ENCODE measurements at regions not wholly inside any gene's neighbourhood (a gene's known extent, or its start where the extent isn't known, plus 50 kb on each side); places are given as distances from the start of the nearest gene placed in this dataset.
A peak's percentile ranks its signal among the peaks of the same experiment; 100 is the strongest.

GRCh38 chr11:134655189-134655989, 243.3 kb upstream of the B3GAT1 start:
- Histone ChIP-seq H3K36me3 (no peaks in the 10 kb centered on the region), H3K4me3 (no peak overlapping the region), H3K27me3 (no peaks in the 10 kb centered on the region), H3K4me2 (0 out of 2 replicates have a peak overlapping the region, but pooled peaks have one; percentile 2), H3K9me3 (no peaks in the 10 kb centered on the region; the same call in none of the 2 replicates), H3K4me1 (peaks cover 6% of the 10 kb centered on the region; the same call in 1 of the 2 replicates), H3K27ac (no peak overlapping the region), H3K9ac (no peak overlapping the region), H4K20me1 (no peaks in the 10 kb centered on the region)
- TF ChIP-seq Cebpa-rat (IDR thresholded peaks at IDR 0.05) = no peak

GRCh38 chr11:134654161-134654915, 242.3 kb upstream of the B3GAT1 start:
- no peaks in the 10 kb centered on the region; the same call in 1 of the 2 replicates for H3K9me3 ChIP-seq
- no peaks in the 10 kb centered on the region for H3K27me3 ChIP-seq
- H3K4me3 ChIP-seq = no peak overlapping the region
- no peak for TF ChIP-seq Cebpa-rat (IDR thresholded peaks at IDR 0.05)
- H3K36me3 ChIP-seq = no peaks in the 10 kb centered on the region
- peaks cover 6% of the 10 kb centered on the region; the same call in 1 of the 2 replicates for H3K4me1 ChIP-seq
- H3K27ac ChIP-seq = no peak overlapping the region
- H3K9ac ChIP-seq = no peak overlapping the region
- H3K4me2 ChIP-seq = no peak overlapping the region
- no peaks in the 10 kb centered on the region for H4K20me1 ChIP-seq

GRCh38 chr11:134652586-134653255, 240.7 kb upstream of the B3GAT1 start:
- Histone ChIP-seq H3K4me3 (no peak overlapping the region), H3K9ac (no peak overlapping the region), H4K20me1 (no peaks in the 10 kb centered on the region), H3K27ac (no peak overlapping the region), H3K4me2 (no peak overlapping the region), H3K27me3 (no peaks in the 10 kb centered on the region), H3K4me1 (peaks cover 6% of the 10 kb centered on the region; the same call in 1 of the 2 replicates), H3K9me3 (no peaks in the 10 kb centered on the region), H3K36me3 (no peaks in the 10 kb centered on the region)
- no peak for TF ChIP-seq Cebpa-rat (IDR thresholded peaks at IDR 0.05)

GRCh38 chr11:134647066-134647743, 235.2 kb upstream of the B3GAT1 start:
- H4K20me1 ChIP-seq = no peaks in the 10 kb centered on the region
- H3K27ac ChIP-seq = no peak overlapping the region
- no peaks in the 10 kb centered on the region for H3K9me3 ChIP-seq
- no peak overlapping the region for H3K9ac ChIP-seq
- H3K36me3 ChIP-seq = no peaks in the 10 kb centered on the region
- no peaks in the 10 kb centered on the region for H3K4me1 ChIP-seq
- peaks cover 6% of the 10 kb centered on the region; the same call in 1 of the 2 replicates for H3K27me3 ChIP-seq
- no peak overlapping the region for H3K4me2 ChIP-seq
- no peak for TF ChIP-seq Cebpa-rat (IDR thresholded peaks at IDR 0.05)
- no peak overlapping the region for H3K4me3 ChIP-seq

GRCh38 chr11:134646561-134646960, 234.5 kb upstream of the B3GAT1 start:
- no peak overlapping the region for H3K27ac ChIP-seq
- H3K4me1 ChIP-seq = no peaks in the 10 kb centered on the region

GRCh38 chr11:134645576-134645975, 233.5 kb upstream of the B3GAT1 start:
- H3K4me3 ChIP-seq = no peak overlapping the region
- no peak overlapping the region for H3K27ac ChIP-seq
- H3K27me3 ChIP-seq = peaks cover 9% of the 10 kb centered on the region; the same call in 1 of the 2 replicates
- H4K20me1 ChIP-seq = no peaks in the 10 kb centered on the region
- no peak overlapping the region for H3K9ac ChIP-seq
- no peaks in the 10 kb centered on the region for H3K9me3 ChIP-seq
- H3K4me2 ChIP-seq = no peak overlapping the region
- H3K36me3 ChIP-seq = no peaks in the 10 kb centered on the region
- H3K4me1 ChIP-seq = no peaks in the 10 kb centered on the region
- TF ChIP-seq Cebpa-rat (IDR thresholded peaks at IDR 0.05) = no peak

More at GRCh38 chr11:134646561-134646960, 234.5 kb upstream of the B3GAT1 start:
- Histone ChIP-seq H3K9ac (no peak overlapping the region), H3K27me3 (peaks cover 6% of the 10 kb centered on the region; the same call in 1 of the 2 replicates), H3K4me2 (no peak overlapping the region), H3K9me3 (no peaks in the 10 kb centered on the region), H4K20me1 (no peaks in the 10 kb centered on the region), H3K36me3 (no peaks in the 10 kb centered on the region), H3K4me3 (no peak overlapping the region)
- no peak for TF ChIP-seq Cebpa-rat (IDR thresholded peaks at IDR 0.05)

GRCh38 chr11:134644476-134645456, 232.7 kb upstream of the B3GAT1 start:
- no peaks in the 10 kb centered on the region for H3K4me1 ChIP-seq
- H3K27me3 ChIP-seq = peaks cover 9% of the 10 kb centered on the region; the same call in 1 of the 2 replicates
- H3K9ac ChIP-seq = no peak overlapping the region
- no peak for TF ChIP-seq Cebpa-rat (IDR thresholded peaks at IDR 0.05)
- no peak overlapping the region for H3K4me3 ChIP-seq
- no peaks in the 10 kb centered on the region for H3K9me3 ChIP-seq
- H3K27ac ChIP-seq = no peak overlapping the region
- no peak overlapping the region for H3K4me2 ChIP-seq
- H3K36me3 ChIP-seq = no peaks in the 10 kb centered on the region
- no peaks in the 10 kb centered on the region for H4K20me1 ChIP-seq
